Activated naive CD4-positive, alpha-beta T cell treated with anti-CD3 and anti-CD28 coated beads, Interleukin-2, amount 50 U/mL, for 24 hours (primary cell): ENCODE measurements at regions not wholly inside any gene's neighbourhood (a gene's known extent, or its start where the extent isn't known, plus 50 kb on each side); places are given as distances from the start of the nearest gene placed in this dataset.
"Not testable (repeated sequence)": the region's sequence is repeated elsewhere in the genome, so short reads cannot be mapped to it uniquely, and the experiment has no call there.

Experiments used
- H3K27ac Mint-ChIP-seq: one replicate; pipeline ENCODE4 v1.8.0; 2021; ENCODE audit warnings: mild to moderate bottlenecking, mixed read lengths
- H3K27me3 Mint-ChIP-seq: one replicate; pipeline ENCODE4 v1.8.0; 2021; ENCODE audit warnings: mixed read lengths
- H3K36me3 Mint-ChIP-seq: one replicate; pipeline ENCODE4 v1.8.0; 2021; ENCODE audit warnings: mixed read lengths
- H3K4me1 Mint-ChIP-seq: one replicate; pipeline ENCODE4 v1.8.0; 2021; ENCODE audit warnings: mixed read lengths
- H3K4me3 Mint-ChIP-seq: one replicate; pipeline ENCODE4 v1.8.0; 2021; ENCODE audit warnings: mild to moderate bottlenecking, mixed read lengths
- H3K9me3 Mint-ChIP-seq: one replicate; pipeline ENCODE4 v1.8.0; 2021; ENCODE audit warnings: mixed read lengths

DNA sequence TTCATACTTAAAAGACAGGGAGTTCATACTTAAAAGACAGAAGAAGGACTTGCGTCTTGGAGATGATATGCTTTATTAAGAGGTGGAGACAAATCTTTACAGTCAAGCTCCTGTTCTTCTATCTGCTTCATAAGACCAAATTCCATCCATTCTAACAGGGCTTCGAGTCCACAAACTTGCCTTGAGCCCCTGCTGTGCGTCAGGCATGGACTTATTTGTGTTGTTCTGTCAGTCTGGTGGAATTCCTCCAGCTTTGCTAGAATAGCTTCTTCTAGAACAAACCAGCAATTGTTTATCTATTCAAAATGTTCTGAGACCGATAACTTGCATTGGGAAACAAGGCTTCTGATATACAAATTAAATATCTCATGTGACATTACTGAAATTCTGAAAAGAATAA, 73.9 kb upstream of the SOX11 start:
- peaks cover 16% of the 10 kb centered on the region for H3K9me3 Mint-ChIP-seq
- H3K27ac Mint-ChIP-seq = no peak overlapping the region
- H3K4me1 Mint-ChIP-seq = no peaks in the 10 kb centered on the region
- no peaks in the 10 kb centered on the region for H3K36me3 Mint-ChIP-seq
- H3K27me3 Mint-ChIP-seq = no peaks in the 10 kb centered on the region
- H3K4me3 Mint-ChIP-seq = no peak overlapping the region

DNA sequence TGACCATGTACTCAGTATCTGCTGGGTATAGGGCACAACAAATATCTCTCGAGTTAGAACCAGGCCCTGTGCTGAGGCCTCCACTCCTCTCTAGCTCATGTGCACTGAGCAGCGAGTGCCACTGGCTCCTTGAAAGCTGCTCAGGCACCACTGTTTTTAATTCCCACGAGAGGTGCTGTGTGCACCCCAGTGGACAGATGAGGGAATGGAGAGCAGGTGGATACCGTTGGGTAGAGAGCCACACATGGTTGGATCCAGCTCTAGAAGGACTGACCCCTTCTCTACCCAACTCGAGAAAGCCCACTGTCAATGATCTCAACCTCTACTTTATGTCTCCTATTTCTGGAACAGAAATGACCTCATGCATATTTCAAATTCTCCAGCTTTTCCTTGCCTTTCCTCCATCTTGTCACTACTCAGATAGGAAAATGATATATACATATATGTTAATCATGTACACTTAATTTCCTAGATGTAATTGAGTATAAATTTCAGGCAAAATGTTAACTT, 66.6 kb upstream of the SOX11 start:
- H3K9me3 Mint-ChIP-seq, H3K36me3 Mint-ChIP-seq, H3K27ac Mint-ChIP-seq, H3K4me1 Mint-ChIP-seq, H3K27me3 Mint-ChIP-seq, H3K4me3 Mint-ChIP-seq: not testable (repeated sequence)

DNA sequence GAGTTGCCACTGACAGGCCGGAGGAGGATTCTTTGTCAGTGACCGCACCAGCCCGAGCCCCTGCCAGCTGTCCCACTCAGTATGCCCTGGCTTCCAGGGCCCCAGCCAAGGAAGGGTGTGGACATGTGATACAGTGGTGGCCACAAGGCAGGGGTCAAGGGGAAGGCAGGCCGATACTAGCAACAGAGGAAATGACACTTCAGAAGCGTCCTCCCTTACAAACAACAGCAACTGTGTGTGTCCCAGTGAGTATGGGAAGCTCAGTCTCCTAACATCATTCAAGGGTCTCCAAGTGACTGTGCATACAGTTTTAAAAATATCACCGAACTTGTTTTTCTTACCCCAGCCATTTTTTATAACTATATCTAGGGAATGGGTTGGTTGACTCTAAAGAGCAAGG, 63.7 kb upstream of the SOX11 start:
- not testable (repeated sequence) for H3K4me3 Mint-ChIP-seq, H3K4me1 Mint-ChIP-seq, H3K9me3 Mint-ChIP-seq, H3K27me3 Mint-ChIP-seq, H3K36me3 Mint-ChIP-seq, H3K27ac Mint-ChIP-seq

- H3K27me3 Mint-ChIP-seq, H3K9me3 Mint-ChIP-seq, H3K27ac Mint-ChIP-seq, H3K4me1 Mint-ChIP-seq, H3K4me3 Mint-ChIP-seq, H3K36me3 Mint-ChIP-seq: not testable (repeated sequence)
Measured at GRCh38 chr2:5629510-5629909, 62.7 kb upstream of the SOX11 start.

DNA sequence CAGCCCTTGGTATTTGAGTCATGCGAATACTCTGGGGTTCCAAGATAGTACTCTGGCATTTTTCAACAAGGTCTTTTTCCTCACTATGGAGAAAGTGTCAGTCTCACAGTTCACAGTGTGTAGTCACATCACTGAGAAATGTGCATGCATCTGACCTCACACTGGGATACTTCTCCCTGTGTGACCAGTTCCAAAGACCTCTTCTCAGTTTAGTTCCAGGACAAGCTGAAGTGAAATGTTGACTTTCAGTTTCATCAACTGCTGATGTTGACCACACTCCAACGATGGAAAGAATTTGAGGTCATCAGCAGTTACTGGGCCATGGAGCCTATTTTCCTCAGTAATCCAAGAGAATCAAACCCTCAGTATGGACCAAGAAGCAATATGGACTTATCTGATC, 55.1 kb upstream of the SOX11 start:
- H3K4me1 Mint-ChIP-seq, H3K9me3 Mint-ChIP-seq, H3K27me3 Mint-ChIP-seq, H3K36me3 Mint-ChIP-seq, H3K4me3 Mint-ChIP-seq, H3K27ac Mint-ChIP-seq: not testable (repeated sequence)
